Astrocyte of the spinal cord (primary cell): ENCODE measurements at regions not wholly inside any gene's neighbourhood (a gene's known extent, or its start where the extent isn't known, plus 50 kb on each side); places are given as distances from the start of the nearest gene placed in this dataset.

Source experiments
- DNase-seq: peaks from one replicate; pipeline ENCODE4 v3.0.0; 2011; ENCODE audit warnings: low read depth, low spot score
- H3K4me3 ChIP-seq: 2 replicates; pipeline ENCODE4 v1.5.1; 2011; ENCODE audit warnings: low read depth, mild to moderate bottlenecking, low read length, moderate library complexity
- in situ Hi-C: cut with HindIII; loops from 2 replicates; pipeline ENCODE4 v1.10.0; 2017; ENCODE audit warnings: low sequenced_read_pairs
- TF ChIP-seq, protein P1 (sequence below): IDR thresholded peaks from 2 replicates; pipeline ENCODE4 v1.5.1; 2012; ENCODE audit warnings: low read depth, mild to moderate bottlenecking, low read length, inconsistent platforms

DNA sequence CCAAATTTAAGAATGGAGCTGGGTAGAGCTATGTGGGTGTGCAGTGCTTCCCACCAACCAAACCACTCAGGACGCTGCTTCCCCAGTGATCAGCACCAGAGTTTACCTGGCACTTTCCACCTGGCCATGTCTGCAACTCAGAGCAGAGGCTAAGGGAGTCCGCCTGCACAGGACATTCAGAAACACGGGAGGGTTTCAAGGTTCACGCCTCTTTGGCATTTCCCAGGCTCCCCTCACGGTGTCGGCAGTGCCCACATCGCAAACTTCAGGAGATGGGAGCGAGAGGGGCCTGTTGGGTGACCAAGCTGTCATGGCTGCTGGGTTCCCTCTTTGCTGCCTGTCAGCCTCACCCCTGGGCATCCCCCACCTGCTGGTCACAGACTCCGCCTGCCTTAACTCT is 161.5 kb downstream of the NXNL2 start:
- in situ Hi-C loops = no loop called here
- H3K4me3 ChIP-seq = no peak overlapping the region
- no peak for DNase-seq
- TF ChIP-seq, protein P1, sequence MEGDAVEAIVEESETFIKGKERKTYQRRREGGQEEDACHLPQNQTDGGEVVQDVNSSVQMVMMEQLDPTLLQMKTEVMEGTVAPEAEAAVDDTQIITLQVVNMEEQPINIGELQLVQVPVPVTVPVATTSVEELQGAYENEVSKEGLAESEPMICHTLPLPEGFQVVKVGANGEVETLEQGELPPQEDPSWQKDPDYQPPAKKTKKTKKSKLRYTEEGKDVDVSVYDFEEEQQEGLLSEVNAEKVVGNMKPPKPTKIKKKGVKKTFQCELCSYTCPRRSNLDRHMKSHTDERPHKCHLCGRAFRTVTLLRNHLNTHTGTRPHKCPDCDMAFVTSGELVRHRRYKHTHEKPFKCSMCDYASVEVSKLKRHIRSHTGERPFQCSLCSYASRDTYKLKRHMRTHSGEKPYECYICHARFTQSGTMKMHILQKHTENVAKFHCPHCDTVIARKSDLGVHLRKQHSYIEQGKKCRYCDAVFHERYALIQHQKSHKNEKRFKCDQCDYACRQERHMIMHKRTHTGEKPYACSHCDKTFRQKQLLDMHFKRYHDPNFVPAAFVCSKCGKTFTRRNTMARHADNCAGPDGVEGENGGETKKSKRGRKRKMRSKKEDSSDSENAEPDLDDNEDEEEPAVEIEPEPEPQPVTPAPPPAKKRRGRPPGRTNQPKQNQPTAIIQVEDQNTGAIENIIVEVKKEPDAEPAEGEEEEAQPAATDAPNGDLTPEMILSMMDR = no peak

DNA sequence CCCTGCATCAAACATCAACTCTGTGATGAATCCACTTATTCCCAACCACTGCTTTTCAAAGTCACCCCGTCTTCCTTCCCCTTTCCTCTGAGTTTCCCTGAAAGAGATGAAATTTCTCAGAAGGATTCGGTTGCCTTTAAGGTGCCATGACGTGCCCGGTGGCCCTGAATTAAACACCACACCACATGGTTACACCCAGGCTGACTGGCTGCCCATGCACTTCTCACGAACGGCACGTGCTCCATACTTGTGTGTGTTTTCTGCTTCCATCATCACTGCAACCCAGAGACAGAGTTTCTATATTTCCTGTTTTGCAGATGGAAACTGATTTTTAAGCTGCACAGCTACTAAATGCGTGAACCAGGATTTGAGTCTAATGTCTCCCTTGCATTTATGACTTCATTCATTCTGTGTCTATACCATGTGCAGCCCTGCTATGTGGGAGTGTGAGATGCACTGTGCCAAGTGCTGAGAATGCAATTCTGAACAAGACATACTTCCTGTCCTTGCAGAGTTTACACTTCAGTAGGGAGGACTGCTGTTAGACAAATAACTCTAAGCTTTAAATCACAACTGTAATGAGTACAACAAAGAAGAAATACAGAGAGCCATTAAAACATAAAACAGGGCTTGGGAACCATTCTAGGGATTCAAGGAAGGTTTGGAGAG is 162.9 kb downstream of the NXNL2 start:
- TF ChIP-seq, protein P1 = no peak
- in situ Hi-C loops = no loop called here
- DNase-seq = peak; percentile 28
- H3K4me3 ChIP-seq = no peak overlapping the region

DNA sequence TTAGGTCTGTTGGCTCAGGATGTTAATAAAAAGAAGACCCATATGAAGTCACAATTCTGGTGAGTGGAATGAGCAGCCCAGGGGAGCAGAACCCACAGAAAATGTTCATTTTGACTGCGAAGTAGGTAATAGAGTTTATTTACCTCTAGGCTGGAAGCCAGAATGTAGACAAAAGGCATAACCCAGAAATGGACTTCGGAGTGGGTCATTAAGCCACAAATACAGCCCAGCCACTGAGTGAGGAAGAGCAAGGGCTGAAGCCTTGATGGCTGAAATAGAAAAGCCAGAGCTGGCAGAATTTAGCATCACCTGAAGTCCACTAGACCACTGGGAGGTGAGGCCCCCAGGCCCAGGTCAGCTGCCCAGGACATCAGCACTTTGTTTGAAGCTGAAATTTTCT is 168.0 kb downstream of the NXNL2 start:
- in situ Hi-C loops = no loop called here
- no peak for DNase-seq
- TF ChIP-seq, protein P1 = no peak
- H3K4me3 ChIP-seq = no peak overlapping the region

DNA sequence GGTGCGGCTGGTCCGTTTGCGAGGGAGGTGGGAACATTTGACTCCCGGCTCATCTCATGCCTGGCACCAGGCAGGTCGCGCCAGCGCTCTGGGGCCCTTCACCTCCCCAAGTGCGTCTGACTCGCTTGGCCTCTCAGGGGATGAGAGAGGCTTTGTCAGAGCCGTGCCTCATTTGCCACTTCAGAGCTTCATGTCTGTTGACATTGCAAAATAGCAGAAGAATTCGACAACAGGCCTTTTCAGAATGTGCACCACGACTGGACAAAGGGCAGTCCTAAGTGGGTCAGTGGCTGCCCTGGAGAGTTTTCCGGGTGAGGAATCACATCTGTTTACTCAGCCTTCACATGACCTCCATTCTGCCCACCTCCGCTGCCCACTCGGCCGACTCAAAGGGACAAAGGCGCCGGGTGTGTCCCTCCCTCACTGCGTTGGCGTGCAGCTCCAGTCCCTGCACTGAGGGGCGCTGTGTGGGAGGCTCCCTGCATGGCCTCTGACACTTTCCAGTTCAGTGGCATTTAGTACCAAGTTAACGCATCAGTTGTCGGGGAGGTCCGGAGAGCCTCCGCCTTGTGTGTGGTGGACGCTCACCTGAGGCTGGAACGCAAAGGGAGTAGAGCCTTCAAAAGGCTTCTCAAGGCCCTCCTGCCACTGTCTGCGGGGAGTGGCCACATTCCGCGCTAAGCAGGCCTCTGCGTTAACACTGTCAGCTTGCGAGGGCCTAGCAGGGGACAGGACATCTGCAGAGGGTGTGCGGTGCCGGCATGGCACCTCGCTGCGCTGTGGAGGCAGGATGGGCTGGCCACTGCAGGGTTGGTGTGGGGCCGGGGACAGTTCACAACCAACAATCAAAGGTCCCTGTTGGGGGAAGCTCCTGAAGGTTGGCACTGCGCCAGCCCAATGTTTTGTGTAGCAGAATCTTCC is 171.5 kb downstream of the NXNL2 start:
- in situ Hi-C loops = no loop called here
- DNase-seq = no peak
- H3K4me3 ChIP-seq = no peak overlapping the region
- TF ChIP-seq, protein P1 = no peak

DNA sequence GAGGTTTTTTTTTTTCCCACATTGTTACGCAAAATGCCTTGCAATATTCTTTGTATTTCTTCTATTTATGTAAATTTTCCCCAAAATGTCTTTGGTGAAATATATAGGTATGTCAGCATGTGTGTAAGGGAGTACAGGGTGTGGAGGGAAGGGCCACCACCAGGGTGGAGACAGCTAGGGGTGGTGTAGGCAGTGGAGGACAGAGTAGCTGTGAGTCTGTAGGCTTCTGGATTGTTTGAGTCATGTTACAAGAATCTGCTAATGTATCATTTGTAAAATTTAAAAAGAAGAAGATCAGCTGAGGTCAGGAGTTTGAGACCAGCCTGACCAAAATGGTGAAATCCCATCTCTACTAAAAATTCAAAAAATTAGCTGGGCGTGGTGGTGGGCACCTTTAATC is 175.5 kb downstream of the NXNL2 start:
- TF ChIP-seq, protein P1 = no peak
- in situ Hi-C loops = no loop called here
- no peak overlapping the region for H3K4me3 ChIP-seq
- no peak for DNase-seq

DNA sequence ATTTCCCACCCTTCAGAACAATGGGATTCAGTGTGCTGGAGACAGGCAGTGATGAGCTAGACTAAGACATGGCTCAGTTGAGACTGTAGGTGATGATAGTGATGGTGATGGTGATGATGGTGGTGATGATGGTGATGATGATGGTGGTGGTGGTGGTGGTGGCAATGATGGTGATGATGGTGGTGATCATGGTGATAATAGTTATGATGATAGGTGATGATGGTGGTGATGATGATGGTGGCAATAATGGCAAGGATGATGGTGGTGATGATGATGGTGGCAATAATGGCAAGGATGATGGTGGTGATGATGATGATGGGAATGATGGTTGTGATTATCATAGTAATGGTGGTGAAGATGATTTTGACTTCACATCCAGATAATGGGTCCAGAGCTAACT is 176.7 kb downstream of the NXNL2 start:
- TF ChIP-seq, protein P1 = no peak
- in situ Hi-C loops = no loop called here
- no peak overlapping the region for H3K4me3 ChIP-seq
- DNase-seq = no peak
